Heart right ventricle (tissue), 16 donors: ENCODE measurements at regions not wholly inside any gene's neighbourhood (a gene's known extent, or its start where the extent isn't known, plus 50 kb on each side); places are given as distances from the start of the nearest gene placed in this dataset.

ENCODE experiments used
- ATAC-seq, 8 donors: fragments of 200-7000 bp; cut with Tn5 transposase; one replicate each; pipeline ENCODE4 v1.9.1; 2020; ENCODE audit warnings: mild to moderate bottlenecking in 8 of 8, moderate library complexity in 8 of 8, moderate number of reproducible peaks in 1 of 8
- DNase-seq, 2 donors: peaks; one replicate each; pipeline ENCODE4 v3.0.0-alpha.2; 2020
- H3K27ac ChIP-seq, 10 donors: fragments of 200-600 bp; sonication (generic) in 2 of 10; one replicate each; pipeline versions ENCODE4 v1.5.0 to v1.8.0; 2020 to 2022; ENCODE audit warnings: mild to moderate bottlenecking in 3 of 10
- H3K27me3 ChIP-seq, 7 donors: fragments of 200-600 bp; one replicate each; pipeline ENCODE4 v1.8.0; 2021 to 2022; ENCODE audit warnings: mild to moderate bottlenecking in 2 of 7
- H3K36me3 ChIP-seq, 9 donors: fragments of 200-600 bp; sonication (generic) in 1 of 9; one replicate each; pipeline versions ENCODE4 v1.5.0 to v1.8.0; 2020 to 2022; ENCODE audit warnings: mild to moderate bottlenecking in 2 of 9
- H3K4me1 ChIP-seq, 9 donors: fragments of 200-600 bp; sonication (generic) in 1 of 9; one replicate each; pipeline versions ENCODE4 v1.5.0 to v1.8.0; 2020 to 2022; ENCODE audit warnings: mild to moderate bottlenecking in 4 of 9
- H3K4me3 ChIP-seq, 10 donors: fragments of 200-600 bp; sonication (generic) in 2 of 10; one replicate each; pipeline versions ENCODE4 v1.5.0 to v1.8.0; 2020 to 2022; ENCODE audit warnings: mild to moderate bottlenecking in 7 of 10, moderate library complexity in 2 of 10
- H3K9me3 ChIP-seq, 11 donors: fragments of 200-600 bp in 10 of 11; sonication (generic) in 2 of 11; one replicate each; pipeline versions ENCODE4 v1.5.0 to v1.8.0; 2013 to 2022; ENCODE audit warnings: mild to moderate bottlenecking in 2 of 11, control low read depth in 1 of 11, moderate library complexity in 1 of 11
- WGBS, 2 donors: extraction: QIAGEN DNeasy Blood & Tissue Kit; methylation state at CpG; one replicate each; pipeline ENCODE4 v1.1.7; 2013; ENCODE audit warnings: inconsistent platforms in 1 of 2; 5-methylcytosine and 5-hydroxymethylcytosine counted together
- intact Hi-C, 10 donors: fragments of 100-400 bp; cut with DNase I; formaldehyde crosslinking; loops; one replicate each; pipeline versions ENCODE4 v1.11.1 to v1.14.2; 2022
- TF ChIP-seq, protein P1 (sequence below), 9 donors: fragments of 200-600 bp; sonication (generic) in 2 of 9; IDR thresholded peaks; one replicate each; pipeline versions ENCODE4 v1.5.0 to v1.8.0; 2021 to 2022; ENCODE audit warnings: antibody characterized with exemption in 9 of 9, mild to moderate bottlenecking in 5 of 9, moderate library complexity in 1 of 9
- donor health status: Arrhythmogenic right ventricular cardiomyopathy.
- donor health status: ischemic (EF 13 %, LVEDD 7.1; RV severe dilation, severe dysfunction).
- donor health status: healthy with polysubstance abuse.
- donor health status: DM: no; HTN: yes; CAD: no.
- donor health status: DM: no; HTN: no; CAD: no.
- donor health status: ischemic (EF 25% LVEDD 6.9; RV normal size, moderate dysfunction).
- donor health status: ischemic (EF 25% LVEDD 5.7; RV mildly dilated, moderate dysfunction).
- donor health status: healthy.
- donor health status: DM: yes; HTN: yes; CAD: no.
- donor health status: Ischemic cardiomyopathy.
- donor health status: ischemic (EF 35%, LVEDD 5.7; RV mildly dilated, moderate dysfunction).
- donor health status: nonischemic (EF 11% LVEDD 7.7; RV severe dilation, severe dysfunction).
- donor health status: DM: yes; HTN: yes; CAD: no.
- donor health status: PGD.
- donor health status: ischemic (EF 29% LVEDD 5.4; RV normal size, mild dysfunction).
- donor health status: nonischemic (EF 23%, LVEDD 6.1; RV moderate dilation, normal function).

DNA sequence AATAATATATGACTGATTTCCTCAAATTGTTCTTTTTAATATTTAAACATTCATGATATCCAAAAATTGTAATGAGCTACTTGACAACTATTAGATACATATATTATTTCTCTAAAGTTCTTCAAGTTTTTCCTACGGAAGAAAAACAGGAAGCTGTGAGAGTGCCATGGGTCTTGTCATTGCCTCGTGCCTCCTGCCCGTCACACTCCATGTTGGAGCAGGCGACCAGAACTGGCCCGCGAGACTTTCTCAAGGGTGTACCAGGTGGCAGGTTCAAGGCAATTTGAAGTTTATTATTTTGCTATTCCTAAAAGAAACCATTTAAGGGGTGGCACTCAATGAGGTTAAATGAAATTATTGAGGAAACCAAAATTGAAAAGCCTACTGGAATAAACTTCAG, 337.2 kb downstream of the HACE1 start:
- Histone ChIP-seq H3K27me3 (peaks cover 0 to 17% (median 0%) of the 10 kb centered on the region in 7 donors), H3K9me3 (no peaks in the 10 kb centered on the region), H3K36me3 (no peaks in the 10 kb centered on the region), H3K4me3 (no peak overlapping the region), H3K27ac (no peak overlapping the region), H3K4me1 (peaks cover 0 to 19% (median 11%) of the 10 kb centered on the region in 9 donors)
- intact Hi-C loops, result loop anchor here in 1 of 10 donors (10.0 kb wide), 1 partner anchor 252 kb away; no protein-coding TSS in a partner anchor
- no peak for DNase-seq
- no peak for ATAC-seq
- WGBS, 2 donors, result 82 to 85% methylated on average over 6 of the region's 6 CpGs
- TF ChIP-seq, protein P1, sequence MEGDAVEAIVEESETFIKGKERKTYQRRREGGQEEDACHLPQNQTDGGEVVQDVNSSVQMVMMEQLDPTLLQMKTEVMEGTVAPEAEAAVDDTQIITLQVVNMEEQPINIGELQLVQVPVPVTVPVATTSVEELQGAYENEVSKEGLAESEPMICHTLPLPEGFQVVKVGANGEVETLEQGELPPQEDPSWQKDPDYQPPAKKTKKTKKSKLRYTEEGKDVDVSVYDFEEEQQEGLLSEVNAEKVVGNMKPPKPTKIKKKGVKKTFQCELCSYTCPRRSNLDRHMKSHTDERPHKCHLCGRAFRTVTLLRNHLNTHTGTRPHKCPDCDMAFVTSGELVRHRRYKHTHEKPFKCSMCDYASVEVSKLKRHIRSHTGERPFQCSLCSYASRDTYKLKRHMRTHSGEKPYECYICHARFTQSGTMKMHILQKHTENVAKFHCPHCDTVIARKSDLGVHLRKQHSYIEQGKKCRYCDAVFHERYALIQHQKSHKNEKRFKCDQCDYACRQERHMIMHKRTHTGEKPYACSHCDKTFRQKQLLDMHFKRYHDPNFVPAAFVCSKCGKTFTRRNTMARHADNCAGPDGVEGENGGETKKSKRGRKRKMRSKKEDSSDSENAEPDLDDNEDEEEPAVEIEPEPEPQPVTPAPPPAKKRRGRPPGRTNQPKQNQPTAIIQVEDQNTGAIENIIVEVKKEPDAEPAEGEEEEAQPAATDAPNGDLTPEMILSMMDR (IDR thresholded peaks at IDR 0.05), result no peak

DNA sequence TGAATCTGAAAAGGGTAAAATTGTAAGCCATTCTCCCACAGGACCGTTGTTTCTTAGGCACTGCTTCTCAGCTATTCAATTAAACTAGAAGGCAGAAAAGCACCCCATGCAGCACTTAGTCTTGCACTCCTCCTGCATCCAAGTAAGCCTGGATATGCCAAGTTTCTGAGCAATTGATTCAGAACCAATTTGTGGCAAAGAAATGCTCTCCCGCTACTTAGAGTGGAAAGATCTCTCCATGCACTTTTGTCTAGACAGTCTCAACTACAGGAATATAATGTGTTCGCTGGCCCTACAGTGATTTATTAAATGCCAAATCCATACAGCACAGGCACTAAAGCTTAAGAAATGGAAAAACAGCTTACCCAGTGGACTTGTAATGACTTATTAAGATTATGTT, 338.5 kb downstream of the HACE1 start:
- ATAC-seq (no peak), DNase-seq (no peak)
- intact Hi-C loops, result loop anchor here in 1 of 10 donors (10.0 kb wide), 1 partner anchor 254 kb away; no protein-coding TSS in a partner anchor
- H3K36me3 ChIP-seq, result no peaks in the 10 kb centered on the region
- TF ChIP-seq, protein P1 (IDR thresholded peaks at IDR 0.05), result no peak
- H3K27ac ChIP-seq, result no peak overlapping the region
- no peaks in the 10 kb centered on the region for H3K9me3 ChIP-seq
- no peak overlapping the region for H3K4me3 ChIP-seq
- H3K4me1 ChIP-seq, result peaks cover 0 to 11% (median 5%) of the 10 kb centered on the region in 9 donors
- WGBS, 2 donors, result 78 to 83% methylated on average over 3 of the region's 3 CpGs
- peaks cover 0 to 17% (median 0%) of the 10 kb centered on the region in 7 donors for H3K27me3 ChIP-seq

DNA sequence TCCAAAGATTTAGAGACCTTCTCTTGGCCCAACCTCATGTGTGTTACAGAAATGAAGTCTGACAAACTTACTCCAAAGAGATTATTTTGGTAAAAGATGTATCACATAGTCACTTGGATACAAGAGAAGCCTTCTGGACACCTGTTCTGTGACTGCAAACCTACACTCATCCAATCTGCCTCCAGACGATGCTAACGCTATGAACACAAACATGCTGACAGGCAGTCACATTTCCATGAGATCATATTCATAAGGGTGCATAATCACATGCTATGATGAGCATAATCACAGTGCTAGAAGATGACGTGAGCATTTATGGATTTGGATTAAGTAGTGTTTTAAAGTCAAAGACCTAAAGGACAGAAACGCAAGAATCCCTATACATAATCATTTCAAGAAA, 340.2 kb downstream of the HACE1 start:
- H3K4me1 ChIP-seq, result no peaks in the 10 kb centered on the region
- intact Hi-C loops, result no loop called here
- H3K4me3 ChIP-seq, result no peak overlapping the region
- 78% methylated on average over 4 of the region's 4 CpGs for WGBS, 2 donors
- H3K36me3 ChIP-seq, result no peaks in the 10 kb centered on the region
- H3K27ac ChIP-seq, result no peak overlapping the region
- H3K27me3 ChIP-seq, result peaks cover 0 to 17% (median 0%) of the 10 kb centered on the region in 7 donors
- no peaks in the 10 kb centered on the region for H3K9me3 ChIP-seq
- ATAC-seq, result no peak
- no peak for DNase-seq
- TF ChIP-seq, protein P1 (IDR thresholded peaks at IDR 0.05), result no peak

DNA sequence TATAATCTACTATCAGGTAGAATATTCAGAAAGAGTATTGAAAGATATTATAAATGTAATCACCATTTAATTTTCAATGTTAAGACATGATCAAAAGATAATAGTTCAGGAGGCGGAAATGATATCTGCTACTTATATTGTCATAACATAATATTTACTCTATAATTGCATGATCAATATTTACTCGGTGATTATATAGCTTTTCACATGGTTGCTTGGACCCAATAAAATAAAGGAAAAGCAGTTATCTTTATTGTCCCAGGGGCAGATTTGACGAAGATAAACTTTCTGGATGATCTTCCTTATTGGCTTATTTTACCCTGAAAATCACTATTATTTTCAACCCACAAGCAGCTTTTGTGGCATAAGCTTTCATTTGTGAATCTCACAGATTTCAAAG, 350.4 kb downstream of the HACE1 start:
- Histone ChIP-seq H3K9me3 (no peaks in the 10 kb centered on the region), H3K4me3 (no peak overlapping the region), H3K36me3 (no peaks in the 10 kb centered on the region), H3K4me1 (no peaks in the 10 kb centered on the region), H3K27ac (no peak overlapping the region), H3K27me3 (no peaks in the 10 kb centered on the region)
- DNase-seq (no peak), ATAC-seq (no peak)
- intact Hi-C loops, result no loop called here
- TF ChIP-seq, protein P1 (IDR thresholded peaks at IDR 0.05), result no peak
- 91 to 93% methylated on average over 3 of the region's 3 CpGs for whole genome bisulfite sequencing, 2 donors
